ENCODE measurements at regions not wholly inside any gene's neighbourhood (a gene's known extent, or its start where the extent isn't known, plus 50 kb on each side); places are given as distances from the start of the nearest gene placed in this dataset.
"Not testable (repeated sequence)": the region's sequence is repeated elsewhere in the genome, so short reads cannot be mapped to it uniquely, and the experiment has no call there.

GRCh38 chr10:131556061-131556896, 244.8 kb upstream of the TCERG1L start (continued):
- TF ChIP-seq SPI1 (IDR thresholded peaks at IDR 0.05; ENCODE audit: borderline replicate concordance, insufficient read depth, low read depth, low read length) (no peak), SIX5 (IDR thresholded peaks at IDR 0.05; ENCODE audit: low read depth, low read length, severe bottlenecking) (no peak), SRF (IDR thresholded peaks at IDR 0.05; ENCODE audit: low read depth in 2 of 2, low read length in 2 of 2) (no peak)

GRCh38 chr10:131556897-131557495, 245.5 kb upstream of the TCERG1L start:
- no peaks in the 10 kb centered on the region for H3K36me3 ChIP-seq (ENCODE audit: control insufficient read depth in 2 of 2, insufficient read depth in 2 of 2, low read length in 1 of 2)
- no TSS peak for BruUV-seq (replicated peaks)
- H4K20me1 ChIP-seq (ENCODE audit: control insufficient read depth, insufficient read depth) = no peaks in the 10 kb centered on the region
- no peak overlapping the region for H3K4me3 ChIP-seq
- no peak for FAIRE-seq
- no peak overlapping the region for H3K9ac ChIP-seq (ENCODE audit: control insufficient read depth, insufficient read depth, low read length)
- no peak for DNase-seq (ENCODE audit: low read depth, low spot score)
- no peaks in the 10 kb centered on the region for H3K79me2 ChIP-seq (ENCODE audit: control insufficient read depth, insufficient read depth, low read length)
- TF ChIP-seq TCF12 (IDR thresholded peaks at IDR 0.05; ENCODE audit: low read depth, low read length) = no peak
- H3K9me3 ChIP-seq (replicated peaks; ENCODE audit: control insufficient read depth, insufficient read depth, low read length) = no peaks in the 10 kb centered on the region
- WGBS (ENCODE audit: insufficient coverage, insufficient replicate concordance, low lambda C conversion rate, missing lambda C conversion rate) = 28% methylated on average over 12 of the region's 12 CpGs
- H3K4me1 ChIP-seq (ENCODE audit: control insufficient read depth, insufficient read depth, low read length) = no peaks in the 10 kb centered on the region
- no peak overlapping the region for H3K4me2 ChIP-seq (ENCODE audit: control insufficient read depth, insufficient read depth)
- intact Hi-C loops (cut with micrococcal nuclease; ENCODE audit: unreplicated experiment) = no loop called here
- ATAC-seq = no peak
- no peak overlapping the region for H2AFZ ChIP-seq (ENCODE audit: control insufficient read depth, low read depth, low read length)
- RAD21 ChIA-PET (ENCODE audit: unreplicated experiment) = no interaction called here
- POLR2A ChIA-PET = no interaction called here
- in situ Hi-C loops (cut with MboI) = no loop called here
- CTCF ChIA-PET = no interaction called here
- no peak overlapping the region for H3K27ac ChIP-seq (ENCODE audit: control insufficient read depth, insufficient read depth)
- no peaks in the 10 kb centered on the region for H3K27me3 ChIP-seq (replicated peaks in 1 of 2; ENCODE audit: control insufficient read depth in 2 of 2, insufficient read depth in 2 of 2, low read length in 1 of 2)
- SMC1A ChIA-PET (ENCODE audit: uncharacterized antibody, unreplicated experiment) = no interaction called here

- POLR2A ChIA-PET = not testable (repeated sequence)
Measured at GRCh38 chr10:131557956-131558355, 246.4 kb upstream of the TCERG1L start.

More at GRCh38 chr10:131557956-131558355, 246.4 kb upstream of the TCERG1L start:
- CTCF ChIA-PET; BruUV-seq (replicated peaks); FAIRE-seq; H3K4me1 ChIP-seq (ENCODE audit: control insufficient read depth, insufficient read depth, low read length); H3K27me3 ChIP-seq (replicated peaks in 1 of 2; ENCODE audit: control insufficient read depth in 2 of 2, insufficient read depth in 2 of 2, low read length in 1 of 2); H3K27ac ChIP-seq (ENCODE audit: control insufficient read depth, insufficient read depth); H2AFZ ChIP-seq (ENCODE audit: control insufficient read depth, low read depth, low read length); H3K36me3 ChIP-seq (ENCODE audit: control insufficient read depth in 2 of 2, insufficient read depth in 2 of 2, low read length in 1 of 2); RAD21 ChIA-PET (ENCODE audit: unreplicated experiment); DNase-seq (ENCODE audit: low read depth, low spot score); intact Hi-C loops (cut with micrococcal nuclease; ENCODE audit: unreplicated experiment); in situ Hi-C loops (cut with MboI); ATAC-seq; H4K20me1 ChIP-seq (ENCODE audit: control insufficient read depth, insufficient read depth); H3K4me3 ChIP-seq; H3K9ac ChIP-seq (ENCODE audit: control insufficient read depth, insufficient read depth, low read length); H3K9me3 ChIP-seq (replicated peaks; ENCODE audit: control insufficient read depth, insufficient read depth, low read length); H3K79me2 ChIP-seq (ENCODE audit: control insufficient read depth, insufficient read depth, low read length); H3K4me2 ChIP-seq (ENCODE audit: control insufficient read depth, insufficient read depth): not testable (repeated sequence)
- WGBS (ENCODE audit: insufficient coverage, insufficient replicate concordance, low lambda C conversion rate, missing lambda C conversion rate) = 35% methylated on average over 9 of the region's 9 CpGs
- SMC1A ChIA-PET (ENCODE audit: uncharacterized antibody, unreplicated experiment) = interaction anchor here (0.7 kb wide), 1 partner anchor 124 kb away, joined by 3 read pairs; no protein-coding TSS in a partner anchor
